ENCODE measurements at regions not wholly inside any gene's neighbourhood (a gene's known extent, or its start where the extent isn't known, plus 50 kb on each side); places are given as distances from the start of the nearest gene placed in this dataset.
"Not testable (repeated sequence)": the region's sequence is repeated elsewhere in the genome, so short reads cannot be mapped to it uniquely, and the experiment has no call there.

DNA sequence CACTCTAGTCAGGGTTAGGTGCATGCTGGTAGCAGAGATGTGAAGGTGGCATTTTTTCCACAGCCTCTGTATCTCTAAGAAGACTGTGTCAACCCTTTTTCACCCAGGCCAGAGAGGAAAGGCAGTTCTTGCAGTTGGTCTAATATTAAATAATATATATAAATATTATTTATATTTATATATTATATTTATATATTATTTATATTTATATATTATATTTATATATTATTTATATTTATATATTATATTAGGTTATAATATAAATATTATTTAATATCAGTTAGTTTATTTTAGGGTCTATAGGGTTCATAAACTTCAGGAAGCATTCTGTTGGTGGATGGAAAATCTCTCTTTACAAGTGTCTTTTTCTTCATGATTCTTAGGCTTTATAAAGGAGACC, 218.6 kb upstream of the DMRTA1 start:
- DNase-seq, result no peak

GRCh38 chr9:22228542-22228941, 218.1 kb upstream of the DMRTA1 start:
- no peak for DNase-seq

DNA sequence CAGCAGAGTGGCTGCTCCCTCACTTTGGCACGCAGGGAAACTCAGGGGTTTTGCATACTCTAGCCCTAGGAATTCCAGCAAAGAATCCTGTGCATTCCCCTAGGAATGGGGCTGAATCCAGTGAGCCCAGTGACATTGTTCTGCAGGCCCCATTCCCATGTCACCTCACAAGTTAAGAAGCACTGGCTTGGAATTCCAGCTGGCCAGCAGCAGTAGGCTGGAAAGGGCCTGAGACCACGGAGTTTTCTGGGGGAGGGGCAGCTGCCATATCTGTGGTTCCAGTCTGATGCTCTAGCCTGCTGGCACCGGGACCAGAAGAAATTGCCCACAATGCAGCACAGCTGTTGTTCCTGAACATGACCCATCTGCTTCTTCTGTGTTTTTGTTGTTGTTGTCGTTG, 217.6 kb upstream of the DMRTA1 start:
- no peak for DNase-seq

GRCh38 chr9:22231309-22231708, 215.3 kb upstream of the DMRTA1 start:
- DNase-seq, result not testable (repeated sequence)

GRCh38 chr9:22232971-22233370, 213.7 kb upstream of the DMRTA1 start:
- no peak for DNase-seq

DNA sequence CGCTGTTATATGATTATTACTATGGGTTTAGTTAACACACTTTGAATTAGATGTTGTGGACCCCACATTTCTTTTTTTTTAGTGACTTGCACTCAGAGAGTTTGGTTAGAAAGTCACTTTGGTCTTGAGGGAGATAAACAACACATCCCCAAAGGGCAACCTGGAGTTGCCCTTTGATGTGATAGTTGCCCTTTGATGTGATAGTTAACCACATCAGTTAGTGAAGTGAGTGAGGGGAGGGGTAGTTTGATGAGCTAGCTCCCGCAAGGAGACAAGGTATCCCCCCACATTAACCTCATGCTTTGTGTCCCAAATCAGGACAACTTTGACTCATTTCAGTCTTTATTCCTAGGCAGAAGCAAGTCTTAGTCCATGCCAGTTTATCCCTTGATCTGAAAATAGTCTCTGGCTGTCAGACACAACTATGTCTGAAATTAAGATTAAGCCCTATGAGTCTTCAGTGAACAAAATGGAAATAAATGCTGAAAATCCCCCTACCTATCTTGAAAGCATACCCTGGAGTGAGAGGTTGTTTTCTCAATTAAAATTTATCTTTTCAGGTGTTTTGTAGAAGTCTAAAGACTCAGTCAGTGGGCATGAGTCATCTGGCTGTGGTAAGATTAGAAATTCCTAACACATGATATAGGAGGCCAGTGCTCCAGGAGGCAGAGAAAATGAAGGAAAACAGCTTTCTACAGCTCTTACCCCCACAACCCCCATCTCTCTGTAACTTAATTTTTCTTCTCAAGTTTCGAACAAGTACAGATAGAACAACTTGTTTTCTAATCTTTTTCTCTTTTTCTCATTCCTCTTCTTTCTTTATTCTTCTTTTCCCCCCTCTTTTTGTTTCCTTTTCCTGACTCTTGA, 208.9 kb upstream of the DMRTA1 start:
- DNase-seq, result peak; percentile 91

- peak; percentile 68 for DNase-seq
These were observed 207.6 kb upstream of the DMRTA1 start for GRCh38 chr9:22238809-22239684.

DNA sequence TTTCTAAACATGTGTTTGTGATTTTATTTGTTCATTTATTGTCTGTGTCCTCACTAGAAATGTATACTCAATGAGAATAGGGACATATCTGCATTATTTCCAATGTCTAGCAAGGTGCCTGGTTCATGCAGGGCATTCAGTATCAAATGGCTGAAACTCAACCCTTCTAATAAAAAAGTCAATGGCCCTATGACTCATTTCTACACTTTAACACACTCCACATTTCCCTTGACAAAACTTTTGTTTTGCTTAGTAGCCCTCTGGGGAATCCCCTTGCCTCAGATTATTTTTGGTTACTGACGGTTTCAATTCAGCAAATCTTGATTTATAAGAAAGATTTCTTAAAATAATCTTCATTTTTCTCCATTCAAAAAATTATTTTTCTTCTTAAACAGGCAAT, 206.0 kb upstream of the DMRTA1 start:
- DNase-seq, result peak; percentile 43

- DNase-seq, result no peak
These were observed 205.6 kb upstream of the DMRTA1 start for GRCh38 chr9:22241024-22241423.

DNA sequence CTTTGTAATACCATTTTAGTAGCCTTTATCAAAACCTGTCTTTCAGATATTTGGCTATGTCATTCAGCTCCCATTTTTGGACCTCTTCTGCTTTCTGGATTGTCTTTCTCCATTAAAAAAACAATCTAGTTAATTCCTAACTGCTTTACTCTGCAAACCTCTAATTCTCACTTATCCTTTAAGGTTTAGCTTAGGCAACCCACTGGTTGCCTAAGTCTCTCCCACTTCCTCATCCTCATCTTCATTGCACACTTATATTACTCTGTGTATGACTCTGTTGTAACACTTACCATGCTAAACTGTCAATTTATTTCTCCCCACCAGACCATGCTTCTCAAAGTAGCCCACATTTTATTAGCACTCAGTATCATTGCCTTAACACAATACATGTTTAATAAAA, 205.0 kb upstream of the DMRTA1 start:
- DNase-seq, result no peak

- DNase-seq, result peak; percentile 51
These were observed 202.2 kb upstream of the DMRTA1 start for GRCh38 chr9:22244139-22245011.

DNA sequence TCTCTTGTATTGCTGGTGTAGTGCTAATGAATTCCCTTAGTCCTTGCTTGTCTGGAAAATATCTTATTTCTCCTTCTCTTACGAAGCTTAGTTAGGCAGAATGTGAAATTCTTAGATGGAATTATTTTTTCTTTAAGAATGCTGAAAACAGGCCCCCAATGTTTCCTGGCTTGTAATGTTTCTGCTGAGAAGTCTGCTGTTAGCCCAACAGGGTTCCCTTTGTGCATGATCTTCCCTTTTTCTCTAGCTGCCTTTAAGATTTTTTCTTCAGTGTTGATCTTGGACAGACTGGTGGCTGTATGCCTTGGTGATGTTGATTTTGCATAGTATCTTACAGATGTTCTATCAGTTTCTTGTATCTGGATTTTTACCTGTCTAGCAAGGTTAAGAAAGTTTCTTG, 191.3 kb upstream of the DMRTA1 start:
- no peak for DNase-seq

GRCh38 chr9:22256381-22256780, 190.2 kb upstream of the DMRTA1 start:
- no peak for DNase-seq

DNA sequence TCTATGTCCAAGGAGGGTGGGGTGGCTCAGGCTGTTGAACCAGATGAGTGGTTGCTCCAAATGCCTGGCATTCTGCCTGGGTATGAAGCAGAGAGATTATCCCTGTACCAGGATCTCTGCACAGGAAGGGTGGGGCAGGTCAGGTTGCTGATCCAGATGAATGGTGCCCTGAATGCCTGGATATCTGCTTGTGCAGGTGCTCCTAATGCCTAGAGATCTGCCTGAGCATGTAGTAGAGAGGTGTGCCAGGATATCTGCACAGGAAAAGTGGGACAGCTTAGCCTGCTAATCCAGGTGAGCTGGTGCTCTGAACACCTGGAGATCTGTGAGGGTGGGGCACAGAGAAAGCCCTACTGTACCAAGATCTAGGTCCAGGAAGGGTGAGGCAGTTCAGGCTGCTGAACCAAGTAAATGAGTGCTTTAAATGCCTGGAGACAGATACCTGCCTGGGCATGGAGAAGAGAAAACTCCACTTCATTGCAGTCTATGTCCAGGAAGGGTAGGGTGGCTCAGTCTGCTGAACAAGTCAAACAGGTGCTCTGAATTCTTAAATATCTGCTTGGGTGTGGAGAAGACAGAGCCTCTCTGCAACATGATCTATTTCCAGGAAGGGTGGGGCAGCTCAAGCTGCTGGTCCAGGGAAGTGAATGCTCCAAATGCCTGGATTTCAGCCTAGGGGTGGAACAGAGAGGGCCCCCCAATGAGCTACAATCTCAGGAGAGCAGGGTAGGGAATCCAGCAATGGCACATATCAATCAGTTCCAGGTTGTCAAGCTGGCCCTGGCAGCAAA, 189.4 kb upstream of the DMRTA1 start:
- no peak for DNase-seq

GRCh38 chr9:22265038-22265437, 181.6 kb upstream of the DMRTA1 start:
- no peak for DNase-seq

GRCh38 chr9:22265534-22265933, 181.1 kb upstream of the DMRTA1 start:
- DNase-seq, result no peak

DNA sequence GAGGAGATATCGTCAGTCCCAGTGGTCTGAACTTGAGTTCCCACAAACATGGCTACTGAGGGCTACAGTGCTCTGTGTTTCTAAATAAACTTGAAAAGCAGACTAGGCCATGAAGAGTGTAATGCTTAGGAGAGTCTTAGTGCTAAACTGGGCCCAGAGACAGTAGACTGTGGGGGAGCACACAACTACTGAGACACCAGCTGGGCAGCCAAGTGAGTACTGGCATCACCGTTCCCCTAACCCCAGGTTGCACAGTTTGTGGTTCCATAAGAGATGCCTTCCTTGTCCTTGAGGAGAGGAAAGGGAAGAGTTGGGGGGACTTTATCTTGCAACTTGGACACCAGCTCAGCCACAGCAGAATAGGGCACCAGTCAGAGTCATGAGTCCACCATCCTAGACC, 172.1 kb upstream of the DMRTA1 start:
- DNase-seq, result no peak

GRCh38 chr9:22278426-22278825, 168.2 kb upstream of the DMRTA1 start:
- peak; percentile 2 for DNase-seq

- no peak for DNase-seq
These were observed 167.0 kb upstream of the DMRTA1 start for GRCh38 chr9:22279636-22280035.

DNA sequence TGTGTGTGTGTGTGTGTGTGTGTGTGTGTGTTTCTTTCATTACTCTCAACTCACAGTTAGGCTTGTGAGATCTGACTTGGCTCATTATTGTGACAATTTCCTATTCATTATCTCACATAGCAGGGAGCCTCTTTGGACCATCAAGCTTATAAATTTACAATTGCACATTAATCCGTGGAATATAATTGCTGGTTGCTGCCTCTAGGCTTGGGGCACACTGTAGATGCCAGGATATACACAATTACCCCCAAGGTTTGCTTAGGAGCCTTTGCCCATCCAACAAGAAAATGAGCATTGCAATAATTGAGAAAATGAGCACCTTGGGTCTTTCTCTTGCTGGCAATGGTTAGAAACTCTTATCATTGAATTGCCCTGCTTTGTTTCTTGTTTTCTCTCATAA, 161.6 kb upstream of the DMRTA1 start:
- DNase-seq, result no peak

DNA sequence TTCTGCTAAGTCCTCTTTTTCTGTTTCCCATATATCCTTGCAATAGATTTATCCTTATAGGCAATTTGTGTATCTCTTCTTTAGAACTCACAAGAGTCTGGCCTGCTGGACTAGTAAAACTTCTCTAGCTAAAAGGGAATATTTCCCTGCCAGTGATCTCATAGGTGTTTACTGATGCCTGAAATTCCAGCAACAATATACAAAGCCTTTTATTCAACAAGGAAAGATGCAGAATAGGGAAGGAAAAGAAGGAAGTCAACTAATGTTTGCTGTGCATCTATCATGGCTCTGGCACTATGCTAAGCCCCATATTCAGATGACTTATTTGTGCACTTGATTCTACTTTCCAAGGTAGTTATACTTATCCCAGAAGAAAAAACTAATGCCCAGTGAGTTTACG, 160.0 kb upstream of the DMRTA1 start:
- no peak for DNase-seq

- no peak for DNase-seq
These were observed 158.0 kb upstream of the DMRTA1 start for GRCh38 chr9:22288661-22289060.

Data from fibroblast of skin of right quadriceps (primary cell).